Glomerular visceral epithelial cell (primary cell): ENCODE measurements at regions not wholly inside any gene's neighbourhood (a gene's known extent, or its start where the extent isn't known, plus 50 kb on each side); places are given as distances from the start of the nearest gene placed in this dataset.
"Not testable (repeated sequence)": the region's sequence is repeated elsewhere in the genome, so short reads cannot be mapped to it uniquely, and the experiment has no call there.

ENCODE experiments used
- DNase-seq: peaks from one replicate; pipeline ENCODE4 v3.0.0-alpha.2; 2016; ENCODE audit errors: extremely low spot score

DNA sequence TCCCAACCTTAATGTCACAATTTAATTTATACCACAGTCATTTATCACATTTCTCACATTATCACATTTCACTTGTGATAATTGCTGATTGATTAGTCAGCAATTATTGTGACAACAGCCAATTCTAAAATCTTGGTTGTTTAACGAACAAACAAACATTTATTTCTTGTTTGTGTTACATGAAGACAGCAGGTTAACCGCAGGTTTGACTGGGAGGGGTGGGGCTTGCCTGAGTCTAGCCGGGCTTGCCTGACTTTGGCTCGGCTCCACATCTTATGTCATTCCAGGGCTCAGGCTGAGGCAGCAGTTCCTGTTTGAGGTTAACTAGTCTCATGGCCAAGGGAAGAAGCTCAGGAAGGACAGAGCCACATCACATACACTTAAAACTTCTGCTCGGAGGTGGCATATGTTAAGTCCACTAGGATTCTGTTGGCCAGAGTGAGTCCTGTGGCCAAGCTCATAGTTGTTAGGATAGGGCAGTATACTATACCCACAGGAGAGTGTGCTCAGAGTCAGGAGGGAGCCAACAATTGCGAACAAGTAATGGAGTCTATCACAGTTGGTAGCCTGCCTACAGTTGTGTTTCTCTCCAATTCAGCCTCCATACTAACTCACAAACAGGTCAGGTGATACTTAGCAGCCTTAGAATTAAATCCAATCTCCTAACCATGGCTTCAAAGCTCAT, 90.0 kb upstream of the IFNGR1 start:
- peak; percentile 87 for DNase-seq

DNA sequence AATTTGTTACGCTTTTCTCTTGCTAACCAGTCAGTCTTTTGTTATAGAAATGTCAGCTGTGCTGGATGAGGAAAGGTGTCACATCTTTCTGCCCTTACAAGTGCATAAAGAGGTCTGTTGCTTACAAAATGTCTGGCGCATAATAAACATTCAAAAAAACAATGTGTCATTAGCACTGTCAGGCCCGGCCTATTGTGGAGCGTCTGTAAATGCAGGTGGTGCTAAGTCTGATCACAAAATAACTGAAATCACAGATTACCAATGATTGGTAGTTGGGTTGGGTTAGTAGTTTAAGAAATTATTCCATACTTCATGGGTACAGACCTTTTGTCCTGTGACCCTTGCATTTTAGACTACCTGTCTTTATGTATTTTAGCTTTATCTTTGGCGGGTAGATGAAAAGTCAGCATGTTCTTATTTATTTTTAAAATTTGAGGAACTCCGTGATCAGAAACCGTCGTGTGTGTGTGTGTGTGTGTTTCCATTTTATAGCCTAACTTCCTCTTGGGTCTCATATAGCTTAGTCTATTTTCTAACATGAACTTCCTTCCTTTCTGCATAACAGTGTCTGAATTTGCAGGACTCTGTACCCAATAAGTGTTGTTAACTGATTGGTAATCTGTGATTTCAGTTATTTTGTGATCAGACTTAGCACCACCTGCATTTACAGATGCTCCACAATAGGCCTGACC, 88.1 kb upstream of the IFNGR1 start:
- no peak for DNase-seq

DNA sequence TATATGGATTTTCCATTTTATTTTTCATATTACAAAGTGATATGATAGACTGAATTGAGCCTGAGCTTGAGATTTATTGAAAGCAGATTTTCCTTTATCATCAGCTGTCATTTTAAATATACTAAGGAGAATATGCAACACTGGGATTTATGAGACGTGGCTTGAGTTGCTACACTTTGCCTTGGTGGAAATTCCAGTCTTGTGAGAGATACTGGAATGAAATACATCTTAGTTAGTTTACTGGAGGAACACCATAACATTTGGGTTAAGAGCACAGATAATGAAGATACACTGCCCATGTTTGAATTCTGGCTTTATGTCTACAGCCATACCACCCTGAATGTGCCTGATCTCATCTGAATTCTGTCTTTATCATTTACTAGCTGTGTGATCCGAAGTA, 86.5 kb upstream of the IFNGR1 start:
- DNase-seq: no peak

DNA sequence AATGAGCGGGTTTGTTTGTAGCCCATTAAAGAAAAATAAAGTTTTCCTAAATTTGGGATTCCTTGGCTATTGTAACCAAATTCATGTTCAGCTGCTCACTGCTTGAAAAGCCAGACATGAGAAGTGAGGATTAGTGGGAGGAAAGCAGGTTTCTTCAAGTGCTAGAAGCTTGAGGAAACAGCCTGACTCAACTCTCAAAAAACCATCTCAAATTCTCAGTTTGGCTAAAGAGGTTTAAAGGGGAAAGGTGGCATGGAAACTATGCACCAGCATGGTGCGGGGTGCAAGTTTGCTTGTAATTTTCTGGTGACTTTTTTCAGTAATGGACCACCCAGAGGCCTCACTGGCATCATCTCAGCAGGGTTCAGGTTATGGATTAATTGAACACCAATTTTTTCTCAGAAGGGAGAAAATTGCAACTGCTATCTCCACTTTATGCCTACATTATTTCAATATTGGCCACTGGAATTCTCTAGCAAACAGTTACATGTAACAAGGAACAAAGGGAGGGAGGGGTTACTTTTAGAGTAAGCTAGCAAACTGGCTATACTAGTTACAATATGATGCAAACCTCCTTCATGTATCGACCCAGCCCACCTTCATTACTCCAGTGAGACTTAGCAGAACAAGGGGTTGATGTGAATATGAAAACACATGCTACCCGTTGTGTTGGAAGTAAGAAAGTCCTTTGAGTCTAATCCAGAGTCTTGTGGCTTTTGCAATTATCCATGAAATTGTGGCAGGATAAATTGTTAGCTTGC, 85.0 kb upstream of the IFNGR1 start:
- DNase-seq: no peak

DNA sequence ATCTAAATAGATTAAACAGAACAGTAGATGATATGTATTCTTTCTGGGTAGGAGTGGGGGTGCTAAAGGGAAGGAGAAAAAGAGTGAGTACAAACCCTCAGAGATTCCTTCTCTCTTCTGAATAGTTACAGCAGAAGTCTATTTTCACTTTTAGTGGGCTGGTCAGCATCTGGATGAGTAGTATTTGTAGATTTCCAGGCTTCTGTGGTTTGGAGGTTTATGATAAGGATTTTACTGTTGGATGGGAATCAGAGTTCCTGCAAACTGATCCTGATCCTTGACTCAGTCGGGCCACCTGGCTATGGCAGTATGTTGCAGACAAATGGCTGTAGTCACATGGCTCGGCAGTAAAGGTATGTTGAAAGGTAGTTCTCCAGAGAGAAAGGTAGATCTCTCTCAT, 84.3 kb upstream of the IFNGR1 start:
- no peak for DNase-seq

DNA sequence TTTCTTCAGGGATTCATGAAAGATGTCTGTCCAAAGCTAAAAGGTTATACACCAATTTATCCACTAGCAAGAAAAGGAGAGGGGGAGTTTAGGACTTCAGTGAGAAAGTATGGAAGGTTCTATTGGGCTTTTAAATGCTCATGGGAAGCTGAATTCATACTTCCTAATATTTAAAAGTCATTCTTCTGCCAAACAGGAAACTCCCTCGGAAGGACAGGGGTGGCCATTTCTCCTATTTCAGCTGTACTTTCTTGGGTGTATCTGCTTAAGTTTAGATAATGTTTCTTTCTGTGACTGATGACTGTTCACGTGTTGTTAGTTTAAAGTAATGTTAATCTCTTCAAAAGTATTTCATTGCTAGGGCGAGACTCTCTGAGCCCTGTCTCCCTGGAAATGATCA, 80.5 kb upstream of the IFNGR1 start:
- DNase-seq: no peak

DNA sequence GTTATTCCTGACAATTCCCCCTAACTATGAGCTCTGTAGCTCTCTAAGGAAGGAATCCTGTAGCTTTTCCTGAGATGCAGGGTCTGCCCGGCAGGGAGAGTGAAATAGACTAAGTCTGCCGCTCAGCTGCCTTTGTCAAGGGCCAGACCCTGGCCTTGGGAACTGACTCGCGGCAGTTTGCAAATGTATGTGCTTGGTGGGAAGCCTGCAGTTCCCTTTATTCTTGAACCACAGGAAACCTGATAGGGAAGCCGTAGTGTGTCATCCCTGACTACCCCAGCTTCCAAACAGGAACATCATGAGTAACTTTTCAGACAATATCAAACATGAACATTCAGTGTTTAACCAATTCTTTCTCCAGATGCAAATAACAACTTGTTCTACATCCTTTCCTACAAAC, 78.7 kb upstream of the IFNGR1 start:
- no peak for DNase-seq

DNA sequence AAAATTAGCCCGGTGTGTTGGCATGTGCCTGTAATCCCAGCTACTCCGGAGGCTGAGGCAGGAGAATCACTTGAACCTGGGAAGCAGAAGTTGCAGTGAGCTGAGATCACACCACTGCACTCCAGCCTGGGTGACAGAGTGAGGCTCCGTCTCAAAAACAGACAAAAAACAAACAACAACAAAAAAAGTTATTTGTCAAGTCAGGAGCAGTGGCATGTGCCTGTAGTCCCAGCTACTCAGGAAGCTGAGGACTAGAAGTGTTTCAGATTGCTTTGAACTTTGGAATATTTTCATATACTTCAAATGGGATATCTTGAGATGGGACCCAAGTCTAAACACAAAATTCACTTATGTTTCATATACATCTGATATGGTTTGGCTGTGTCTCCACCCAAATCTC, 73.1 kb upstream of the IFNGR1 start:
- DNase-seq: not testable (repeated sequence)

DNA sequence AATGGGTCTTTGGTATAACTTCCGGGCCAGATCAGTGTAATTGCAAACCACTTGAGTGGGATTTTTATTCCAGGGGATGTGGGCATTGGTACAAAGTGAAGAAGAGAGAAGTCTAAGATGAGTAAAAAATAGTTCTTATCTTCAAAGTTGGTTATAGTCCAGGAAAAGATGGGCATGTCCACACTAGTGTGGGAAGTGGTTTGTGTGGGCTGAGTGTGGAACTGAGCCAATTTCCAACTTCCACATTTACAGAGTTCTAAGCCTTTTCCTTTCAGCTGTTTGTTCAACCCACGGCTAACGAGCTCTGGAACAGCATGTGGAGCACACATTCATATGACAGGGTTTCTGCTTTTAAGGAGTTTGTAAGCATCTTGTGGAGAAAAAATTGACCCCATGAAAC, 72.3 kb upstream of the IFNGR1 start:
- peak; percentile 50 for DNase-seq

DNA sequence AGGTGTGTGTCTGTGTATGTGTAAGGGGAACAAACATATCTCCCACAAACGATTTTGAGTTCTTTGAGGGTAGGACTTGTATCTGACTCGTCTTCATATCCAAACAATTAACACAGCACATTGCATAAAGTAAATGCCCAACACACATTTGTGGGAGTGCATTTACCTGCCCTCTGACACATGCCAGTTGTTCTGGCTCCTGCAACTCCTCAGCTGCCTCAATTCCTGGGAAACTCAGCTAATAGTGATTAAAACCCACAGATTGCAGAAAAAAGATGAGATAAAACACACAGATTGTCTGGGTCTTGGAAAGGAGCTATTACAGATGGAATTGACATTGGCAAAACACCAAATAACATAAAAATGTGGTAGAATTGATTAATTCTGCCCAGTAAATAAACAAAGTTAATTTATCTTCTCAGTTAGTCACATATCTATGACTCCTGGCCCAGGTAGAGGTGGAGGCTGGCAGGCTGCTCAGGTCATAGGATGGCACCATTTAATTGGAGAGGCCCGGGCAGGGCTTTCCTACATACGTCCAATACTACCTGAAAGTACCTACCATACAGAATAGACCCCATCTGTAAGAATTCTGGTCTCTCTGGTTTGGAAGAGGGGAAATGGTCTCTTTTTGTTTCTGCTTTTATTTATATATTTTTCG, 71.5 kb upstream of the IFNGR1 start:
- DNase-seq: no peak

DNA sequence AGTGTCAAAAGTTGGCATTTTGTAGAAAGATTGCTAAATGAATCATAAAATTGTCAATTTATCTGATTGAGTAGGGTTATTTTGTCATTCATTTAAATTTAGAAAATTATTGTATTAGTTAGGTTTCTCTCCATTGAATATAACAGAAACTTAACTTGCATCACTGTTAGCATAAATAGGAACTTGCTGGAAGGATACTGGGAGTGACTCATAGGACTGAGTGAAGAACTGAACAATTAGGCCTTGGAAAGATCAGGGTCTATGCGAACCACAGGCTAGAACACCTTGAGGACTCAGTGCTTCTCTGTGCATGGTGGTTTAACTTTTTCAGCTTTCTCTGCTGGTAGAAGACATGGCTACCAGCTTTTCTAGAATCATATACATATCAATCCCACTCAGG, 67.7 kb upstream of the IFNGR1 start:
- no peak for DNase-seq

DNA sequence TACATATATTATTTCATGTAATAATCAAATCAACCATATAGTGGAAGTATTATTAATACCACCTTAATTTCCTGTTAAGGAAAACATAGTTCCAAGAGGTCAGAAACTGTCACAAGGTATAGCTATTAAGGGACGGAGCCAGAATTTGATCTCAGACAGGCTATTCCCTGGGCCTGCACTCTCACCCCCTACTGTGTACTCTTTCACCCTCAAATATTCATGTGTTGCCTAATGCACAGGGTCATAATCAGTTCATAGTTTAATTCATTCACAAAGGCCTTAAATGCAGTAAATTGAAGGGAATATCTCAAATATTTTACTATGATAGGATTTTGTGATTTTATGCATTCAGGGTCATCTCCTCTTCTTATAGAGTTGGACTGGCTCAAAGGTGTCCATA, 67.2 kb upstream of the IFNGR1 start:
- DNase-seq: no peak

DNA sequence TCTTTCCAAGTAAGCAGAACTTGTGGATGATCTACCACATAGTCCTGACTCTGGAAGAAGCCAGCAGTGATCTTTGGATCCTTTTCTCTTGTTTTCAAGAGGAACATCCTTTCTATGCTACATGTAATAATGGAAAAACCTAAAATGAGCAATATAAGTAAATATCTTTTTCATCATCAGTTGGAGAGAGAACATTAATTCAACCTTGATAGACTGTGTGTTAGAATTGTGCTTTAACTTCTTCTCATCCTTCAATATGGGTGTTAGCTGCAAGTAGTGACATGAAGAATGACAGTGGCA, 65.6 kb upstream of the IFNGR1 start:
- no peak for DNase-seq

DNA sequence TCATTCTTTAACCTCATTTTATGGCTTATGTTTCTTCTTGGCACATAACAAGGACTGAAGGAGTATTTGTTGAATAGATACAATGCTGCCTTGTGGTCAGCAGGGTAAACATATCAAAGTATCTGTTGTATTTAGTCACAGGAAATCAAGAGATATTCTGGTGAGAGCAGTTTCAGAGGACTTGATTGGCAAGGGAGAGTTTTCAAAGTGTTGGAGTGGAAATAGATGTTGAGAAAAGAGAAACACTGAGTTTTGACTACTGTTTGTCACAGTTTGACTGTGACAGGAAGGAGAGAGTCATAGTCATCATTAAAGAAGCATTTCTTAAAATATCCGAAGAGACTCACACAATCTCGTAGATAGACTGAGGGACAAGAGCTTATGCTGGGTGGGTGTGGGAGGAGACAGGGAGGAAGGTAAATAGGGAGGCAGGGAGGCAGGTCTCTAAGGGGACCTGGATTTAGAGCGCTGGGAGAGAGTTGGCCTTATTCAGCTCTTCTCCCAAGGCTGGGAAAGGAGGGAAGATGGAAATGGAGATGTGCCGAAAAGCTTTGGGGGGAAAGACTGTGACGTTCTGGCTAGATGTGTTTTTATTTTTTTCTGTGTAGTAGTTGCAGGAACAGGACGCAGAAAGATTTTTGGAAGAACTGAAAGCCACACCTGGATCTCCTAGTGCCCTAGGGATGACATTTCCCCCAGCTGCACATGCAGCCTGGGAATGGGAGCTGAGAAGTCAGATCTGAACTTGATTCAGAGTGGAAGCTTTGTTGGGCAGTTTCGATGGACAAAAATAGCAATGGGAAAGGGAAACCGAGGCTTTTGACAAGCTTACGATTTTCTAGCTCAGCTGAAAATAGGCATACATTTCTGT, 65.0 kb upstream of the IFNGR1 start:
- DNase-seq: no peak

DNA sequence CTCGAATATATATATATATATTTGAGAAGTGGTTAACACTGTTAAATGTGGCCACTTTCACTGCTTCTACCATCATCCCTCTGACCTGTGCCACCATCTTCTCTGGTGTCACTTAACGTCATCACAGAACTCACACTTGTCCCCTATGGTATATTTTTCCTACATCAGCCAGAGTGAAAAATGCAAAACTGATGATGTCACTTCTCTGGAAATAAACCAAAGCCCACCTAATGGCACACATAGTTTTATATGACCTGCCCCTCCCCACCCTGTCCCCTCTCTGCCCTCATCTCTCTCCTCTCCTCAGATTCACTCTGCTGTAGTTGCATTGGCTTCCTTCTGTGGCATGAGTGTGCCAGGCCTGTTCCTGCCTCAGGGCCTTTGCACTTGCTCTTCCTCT, 63.9 kb upstream of the IFNGR1 start:
- DNase-seq: no peak

DNA sequence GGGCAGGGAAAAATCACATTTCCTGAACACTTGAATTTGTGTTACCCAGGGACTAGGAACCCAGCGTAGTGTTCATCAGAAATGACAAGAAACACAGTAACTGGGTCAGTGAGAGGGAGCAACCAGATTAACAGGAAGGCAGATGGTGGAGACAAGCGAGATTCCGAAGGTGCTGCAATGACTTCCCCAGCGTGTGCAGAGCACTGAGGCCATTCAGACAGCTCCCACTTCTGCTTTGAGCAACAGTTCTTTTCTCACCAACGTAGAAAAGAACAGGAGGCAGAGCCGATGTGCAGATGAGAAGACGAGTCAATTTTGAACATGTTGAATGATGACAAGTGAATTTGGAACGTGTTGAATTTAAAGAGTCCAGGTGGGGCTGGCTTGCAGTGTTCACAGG, 63.1 kb upstream of the IFNGR1 start:
- DNase-seq: no peak

DNA sequence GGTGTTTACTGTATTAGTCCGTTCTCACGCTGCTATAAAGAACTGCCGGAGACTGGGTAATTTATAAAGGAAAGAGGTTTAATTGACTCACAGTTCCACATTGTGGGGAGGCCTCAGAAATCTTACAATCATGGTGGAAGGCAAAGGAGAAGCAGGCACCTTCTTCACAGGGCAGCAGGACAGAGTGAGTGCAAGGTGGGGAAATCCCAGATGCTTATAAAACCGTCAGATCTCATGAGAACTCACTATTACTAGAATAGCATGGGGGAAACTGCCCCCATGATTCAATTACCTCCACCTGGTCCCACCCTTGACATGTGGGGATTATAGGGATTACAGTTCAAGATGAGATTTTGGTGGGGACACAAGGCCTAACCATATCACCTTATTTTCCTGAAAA, 60.1 kb upstream of the IFNGR1 start:
- DNase-seq: not testable (repeated sequence)

DNA sequence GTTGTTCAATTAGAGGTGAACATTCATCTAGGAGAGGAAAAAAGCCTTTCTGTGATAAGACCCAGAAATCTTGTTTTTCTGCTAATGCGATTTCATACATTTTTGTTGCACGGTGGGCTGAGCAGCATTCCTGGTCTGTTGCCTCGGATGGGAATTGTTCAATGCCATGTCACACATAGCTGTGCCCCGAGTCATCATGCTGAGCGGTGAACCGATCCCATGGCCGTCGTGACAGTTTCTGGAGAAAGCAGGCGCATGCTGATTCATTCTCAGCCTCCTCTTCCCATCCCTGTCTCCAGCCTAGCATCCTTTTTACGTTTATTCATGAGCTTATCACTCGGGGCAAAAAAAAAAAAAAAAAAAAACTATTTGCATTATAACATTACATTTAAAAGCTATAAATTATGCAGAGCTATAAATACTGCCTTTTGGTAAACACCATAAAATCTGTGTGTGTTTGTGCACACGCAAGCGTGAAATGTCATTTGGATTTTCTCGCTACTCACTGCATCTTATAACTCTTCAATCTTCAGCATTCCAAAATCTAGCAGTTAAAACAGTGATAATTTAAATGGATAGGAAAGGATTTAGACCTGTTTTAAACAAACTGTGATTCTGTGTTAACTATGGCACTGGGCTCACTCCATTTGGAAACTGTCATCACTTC, 58.9 kb upstream of the IFNGR1 start:
- DNase-seq: peak; percentile 89

DNA sequence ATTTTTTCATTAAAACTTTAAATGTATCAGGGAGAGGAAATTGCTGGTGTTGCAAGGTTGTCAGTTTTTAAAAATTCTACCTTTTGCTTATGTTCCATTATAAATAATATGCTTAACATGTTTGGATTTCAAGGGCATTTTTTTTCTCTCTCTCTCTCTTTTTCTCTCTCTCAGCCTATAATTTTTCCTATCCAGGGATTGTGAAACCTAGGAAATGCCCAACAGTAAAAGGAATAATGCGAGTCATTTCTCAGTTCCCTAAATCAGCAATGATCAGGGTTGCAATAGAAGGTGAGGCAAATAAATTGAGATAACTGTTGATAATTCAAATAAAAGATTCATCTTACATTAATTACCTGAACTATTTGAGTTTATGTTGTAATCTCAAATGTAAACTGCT, 53.2 kb upstream of the IFNGR1 start:
- no peak for DNase-seq

DNA sequence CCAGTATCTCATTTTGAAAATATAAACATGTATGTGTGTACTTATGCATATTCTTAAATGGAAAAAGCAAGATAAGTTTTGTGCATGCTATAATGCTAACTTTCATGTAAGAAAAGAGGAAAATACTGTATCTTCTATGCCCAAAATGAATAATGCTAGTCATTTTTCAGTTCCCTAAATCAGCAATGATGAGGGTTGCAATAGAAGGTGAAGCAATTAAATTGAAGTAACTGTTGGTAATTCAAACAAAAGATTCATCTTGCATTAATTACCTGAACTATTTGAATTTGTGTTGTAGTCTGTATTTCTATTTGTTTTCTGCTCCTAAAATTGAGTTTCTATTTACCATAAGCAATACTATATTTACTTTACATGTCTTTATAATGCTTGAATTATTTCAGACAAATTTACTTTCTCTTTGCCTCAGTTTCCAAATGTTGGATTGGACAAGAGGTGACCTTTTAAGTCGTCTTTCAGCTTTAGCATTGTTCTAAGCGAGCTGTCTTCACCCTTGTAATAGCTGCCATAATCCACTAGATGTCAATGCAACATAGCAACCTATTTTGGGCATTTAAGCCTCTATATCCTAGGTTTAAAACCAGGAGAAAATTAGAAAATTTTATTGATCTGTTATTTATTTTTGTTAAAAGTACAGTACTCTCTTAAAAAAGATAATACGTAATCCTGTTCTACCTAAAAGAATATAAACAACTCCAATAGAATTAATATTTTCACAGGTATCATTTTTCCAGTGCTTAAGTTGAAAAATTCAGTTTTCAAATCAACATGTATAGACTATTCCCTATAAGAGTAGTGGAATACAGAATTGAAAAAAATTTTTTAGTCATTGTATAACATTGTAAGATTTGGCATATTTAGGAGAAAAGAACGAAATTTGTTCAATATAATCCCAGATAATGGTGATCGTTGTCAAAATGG, 52.3 kb upstream of the IFNGR1 start:
- DNase-seq: peak; percentile 55
